GM18868 (cell line): ENCODE measurements at regions not wholly inside any gene's neighbourhood (a gene's known extent, or its start where the extent isn't known, plus 50 kb on each side); places are given as distances from the start of the nearest gene placed in this dataset.

Experiments used
- ATAC-seq: cut with Tn5 transposase; IDR thresholded peaks from one replicate; pipeline ENCODE4 v1.9.1; 2021; ENCODE audit warnings: mild to moderate bottlenecking, moderate library complexity; ENCODE audit not compliant: unreplicated experiment

GRCh38 chr17:15112846-15113617, 152.1 kb downstream of the PMP22 start:
- no peak for ATAC-seq

- no peak for ATAC-seq
Observed at GRCh38 chr17:15109608-15110007, 155.5 kb downstream of the PMP22 start.

GRCh38 chr17:15108992-15109391, 156.1 kb downstream of the PMP22 start:
- no peak for ATAC-seq

- ATAC-seq = no peak
Observed at GRCh38 chr17:15106540-15106939, 158.6 kb downstream of the PMP22 start.

- ATAC-seq = no peak
Observed at GRCh38 chr17:15103785-15104184, 161.3 kb downstream of the PMP22 start.

GRCh38 chr17:15101175-15101574, 164.0 kb downstream of the PMP22 start:
- no peak for ATAC-seq

GRCh38 chr17:15096511-15096910, 168.6 kb downstream of the PMP22 start:
- no peak for ATAC-seq

- ATAC-seq = no peak
Observed at GRCh38 chr17:15095935-15096334, 169.2 kb downstream of the PMP22 start.

- no peak for ATAC-seq
Observed at GRCh38 chr17:15092762-15093161, 172.4 kb downstream of the PMP22 start.

- ATAC-seq = no peak
Observed at GRCh38 chr17:15092261-15092660, 172.9 kb downstream of the PMP22 start.

GRCh38 chr17:15091825-15092224, 173.3 kb downstream of the PMP22 start:
- no peak for ATAC-seq

- ATAC-seq = no peak
Observed at GRCh38 chr17:15090533-15090932, 174.6 kb downstream of the PMP22 start.

GRCh38 chr17:15087946-15088345, 177.2 kb downstream of the PMP22 start:
- ATAC-seq = no peak

GRCh38 chr17:15086776-15087295, 178.3 kb downstream of the PMP22 start:
- ATAC-seq = no peak

- ATAC-seq = no peak
Observed at GRCh38 chr17:15085890-15086677, 179.0 kb downstream of the PMP22 start.

- no peak for ATAC-seq
Observed at GRCh38 chr17:15083225-15083624, 181.9 kb downstream of the PMP22 start.

GRCh38 chr17:15081008-15081407, 184.1 kb downstream of the PMP22 start:
- no peak for ATAC-seq

GRCh38 chr17:15078570-15078969, 186.6 kb downstream of the PMP22 start:
- ATAC-seq = no peak

GRCh38 chr17:15076991-15077663, 188.0 kb downstream of the PMP22 start:
- ATAC-seq = no peak

- ATAC-seq = no peak
Observed at GRCh38 chr17:15051933-15052332, 213.2 kb downstream of the PMP22 start.

- no peak for ATAC-seq
Observed at GRCh38 chr17:15049795-15050160, 215.3 kb downstream of the PMP22 start.
